ENCODE measurements at regions not wholly inside any gene's neighbourhood (a gene's known extent, or its start where the extent isn't known, plus 50 kb on each side); places are given as distances from the start of the nearest gene placed in this dataset.

- no peak for DNase-seq
Measured at GRCh38 chr6:30806581-30807183, 62.3 kb upstream of the IER3 start.

GRCh38 chr6:30804333-30804732 lies 60.0 kb upstream of the IER3 start:
- no peak for DNase-seq

- no peak for DNase-seq
Measured at GRCh38 chr6:30802731-30803130, 58.4 kb upstream of the IER3 start.

- DNase-seq, result no peak
Measured at GRCh38 chr6:30801950-30802349, 57.6 kb upstream of the IER3 start.

DNA sequence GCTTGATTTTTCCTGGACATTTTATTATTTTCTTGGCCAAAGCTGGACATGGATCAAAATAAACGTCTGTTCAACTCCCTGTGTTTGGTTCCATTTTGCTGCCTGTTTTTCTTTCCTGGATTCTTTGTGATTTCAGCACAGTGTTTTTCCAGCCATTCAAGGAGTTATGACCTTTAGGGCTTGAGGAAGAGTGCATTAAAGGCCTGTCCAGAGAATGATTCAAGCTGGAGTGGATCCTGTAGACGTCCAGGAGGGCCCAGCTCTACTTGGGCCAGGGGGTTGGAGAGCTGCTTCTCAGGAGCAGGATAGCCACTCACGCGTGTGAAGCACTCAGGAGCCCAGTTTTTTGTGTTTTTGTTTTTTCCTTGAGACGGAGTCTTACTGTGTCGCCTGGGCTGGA lies 56.5 kb upstream of the IER3 start:
- DNase-seq, result no peak

GRCh38 chr6:30799210-30799609 lies 54.9 kb upstream of the IER3 start:
- no peak for DNase-seq

DNA sequence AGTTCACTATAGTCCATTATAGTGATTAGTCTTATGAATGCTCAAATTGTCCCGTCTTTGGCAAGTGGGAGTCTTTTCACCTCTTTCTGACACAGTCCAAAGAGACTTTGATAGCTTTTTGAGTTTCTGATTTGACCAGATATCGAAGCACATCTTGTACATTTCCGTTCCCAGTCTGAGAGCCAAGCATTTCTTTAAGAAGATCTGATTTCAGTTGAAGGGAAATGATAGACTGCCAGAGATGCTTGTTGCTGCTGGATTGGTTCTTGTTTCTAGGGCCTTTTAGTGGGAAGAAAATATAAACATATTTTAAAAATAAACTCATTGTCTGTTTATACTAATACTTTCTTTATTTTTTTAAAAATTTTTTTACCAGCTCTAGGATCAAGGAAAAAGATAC lies 54.1 kb upstream of the IER3 start:
- no peak for DNase-seq

- no peak for DNase-seq
Measured at GRCh38 chr6:30795549-30796293, 51.4 kb upstream of the IER3 start.
